HEK293 (cell line): ENCODE measurements at regions not wholly inside any gene's neighbourhood (a gene's known extent, or its start where the extent isn't known, plus 50 kb on each side); places are given as distances from the start of the nearest gene placed in this dataset.

Experiments used
- ZBTB21 ChIP-seq: fragments of 450-650 bp; formaldehyde crosslinking; IDR thresholded peaks from 2 replicates; pipeline ENCODE4 v1.5.1; 2017; ENCODE audit warnings: missing biosample characterization, missing genetic modification characterization
- ZNF121 ChIP-seq: fragments of 450-650 bp; formaldehyde crosslinking; IDR thresholded peaks from 2 replicates; pipeline ENCODE4 v1.5.1; 2016; ENCODE audit warnings: missing biosample characterization, missing genetic modification characterization
- ZNF169 ChIP-seq: fragments of 450-650 bp; formaldehyde crosslinking; IDR thresholded peaks from 2 replicates; pipeline ENCODE4 v1.5.1; 2016; ENCODE audit warnings: missing biosample characterization, missing genetic modification characterization
- ZNF24 ChIP-seq: fragments of 450-650 bp; formaldehyde crosslinking; IDR thresholded peaks from 2 replicates; pipeline ENCODE4 v1.5.1; 2016; ENCODE audit warnings: missing biosample characterization, missing genetic modification characterization
- ZSCAN30 ChIP-seq: fragments of 450-650 bp; IDR thresholded peaks from 2 replicates; pipeline ENCODE4 v1.5.1; 2018; ENCODE audit warnings: missing biosample characterization, mild to moderate bottlenecking, missing genetic modification characterization, moderate library complexity
- TF ChIP-seq, protein P1 (sequence below): fragments of 450-650 bp; formaldehyde crosslinking; IDR thresholded peaks from 2 replicates; pipeline ENCODE4 v1.5.1; 2016; ENCODE audit warnings: missing biosample characterization, missing genetic modification characterization
- TF ChIP-seq, protein P2 (sequence below): fragments of 450-650 bp; formaldehyde crosslinking; IDR thresholded peaks from 2 replicates; pipeline ENCODE4 v1.5.1; 2016; ENCODE audit warnings: missing biosample characterization, missing genetic modification characterization

DNA sequence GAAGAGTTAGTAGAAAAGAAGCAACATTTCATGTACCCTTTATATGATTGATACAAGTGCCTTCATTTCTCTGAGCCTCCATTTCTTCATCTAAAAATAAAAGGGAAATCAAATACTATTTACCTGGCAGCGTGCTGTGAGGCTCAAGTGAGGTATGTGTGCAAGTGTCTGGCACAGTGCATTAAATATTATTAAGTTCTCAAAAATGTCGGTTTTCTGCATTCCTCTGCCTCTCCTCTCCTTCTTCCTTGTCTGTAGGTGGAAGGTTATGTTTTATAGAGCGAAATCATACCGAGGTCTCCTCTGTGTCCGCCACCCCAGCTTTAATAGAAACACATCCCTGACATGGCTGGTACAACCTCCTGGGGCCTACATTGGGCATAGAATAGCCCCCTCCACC, 93.0 kb downstream of the FGF18 start:
- TF ChIP-seq ZNF24 (tag by site-specific recombination) (no peak), ZSCAN30 (tag by site-specific recombination) (no peak), ZBTB21 (tag by site-specific recombination) (no peak), ZNF169 (tag by site-specific recombination) (no peak), ZNF121 (tag by site-specific recombination) (no peak)
- TF ChIP-seq, protein P1, sequence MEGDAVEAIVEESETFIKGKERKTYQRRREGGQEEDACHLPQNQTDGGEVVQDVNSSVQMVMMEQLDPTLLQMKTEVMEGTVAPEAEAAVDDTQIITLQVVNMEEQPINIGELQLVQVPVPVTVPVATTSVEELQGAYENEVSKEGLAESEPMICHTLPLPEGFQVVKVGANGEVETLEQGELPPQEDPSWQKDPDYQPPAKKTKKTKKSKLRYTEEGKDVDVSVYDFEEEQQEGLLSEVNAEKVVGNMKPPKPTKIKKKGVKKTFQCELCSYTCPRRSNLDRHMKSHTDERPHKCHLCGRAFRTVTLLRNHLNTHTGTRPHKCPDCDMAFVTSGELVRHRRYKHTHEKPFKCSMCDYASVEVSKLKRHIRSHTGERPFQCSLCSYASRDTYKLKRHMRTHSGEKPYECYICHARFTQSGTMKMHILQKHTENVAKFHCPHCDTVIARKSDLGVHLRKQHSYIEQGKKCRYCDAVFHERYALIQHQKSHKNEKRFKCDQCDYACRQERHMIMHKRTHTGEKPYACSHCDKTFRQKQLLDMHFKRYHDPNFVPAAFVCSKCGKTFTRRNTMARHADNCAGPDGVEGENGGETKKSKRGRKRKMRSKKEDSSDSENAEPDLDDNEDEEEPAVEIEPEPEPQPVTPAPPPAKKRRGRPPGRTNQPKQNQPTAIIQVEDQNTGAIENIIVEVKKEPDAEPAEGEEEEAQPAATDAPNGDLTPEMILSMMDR (tag by site-specific recombination) = no peak
- TF ChIP-seq, protein P2, sequence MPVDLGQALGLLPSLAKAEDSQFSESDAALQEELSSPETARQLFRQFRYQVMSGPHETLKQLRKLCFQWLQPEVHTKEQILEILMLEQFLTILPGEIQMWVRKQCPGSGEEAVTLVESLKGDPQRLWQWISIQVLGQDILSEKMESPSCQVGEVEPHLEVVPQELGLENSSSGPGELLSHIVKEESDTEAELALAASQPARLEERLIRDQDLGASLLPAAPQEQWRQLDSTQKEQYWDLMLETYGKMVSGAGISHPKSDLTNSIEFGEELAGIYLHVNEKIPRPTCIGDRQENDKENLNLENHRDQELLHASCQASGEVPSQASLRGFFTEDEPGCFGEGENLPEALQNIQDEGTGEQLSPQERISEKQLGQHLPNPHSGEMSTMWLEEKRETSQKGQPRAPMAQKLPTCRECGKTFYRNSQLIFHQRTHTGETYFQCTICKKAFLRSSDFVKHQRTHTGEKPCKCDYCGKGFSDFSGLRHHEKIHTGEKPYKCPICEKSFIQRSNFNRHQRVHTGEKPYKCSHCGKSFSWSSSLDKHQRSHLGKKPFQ (tag by site-specific recombination) = no peak
